Prostate gland (tissue), 2 donors: ENCODE measurements at regions not wholly inside any gene's neighbourhood (a gene's known extent, or its start where the extent isn't known, plus 50 kb on each side); places are given as distances from the start of the nearest gene placed in this dataset.

ENCODE experiments used
- CTCF ChIP-seq, 4 experiments: fragments of 200-600 bp in 2 of 4; fragments of 450-650 bp in 2 of 4; sonication (generic) in 2 of 4; IDR thresholded peaks; 1 replicate in 3 of 4; 2 replicates in 1 of 4; pipeline ENCODE4 v1.5.1; 2016 to 2019; ENCODE audit warnings: antibody characterized with exemption in 4 of 4, mild to moderate bottlenecking in 2 of 4, moderate library complexity in 2 of 4
- POLR2A ChIP-seq: fragments of 450-650 bp; IDR thresholded peaks from one replicate; pipeline ENCODE4 v1.6.1; 2016; ENCODE audit warnings: antibody characterized with exemption, mild to moderate bottlenecking
- POLR2AphosphoS5 ChIP-seq: sonication (generic); formaldehyde crosslinking; IDR thresholded peaks from one replicate; pipeline ENCODE4 v1.6.1; 2017; ENCODE audit warnings: antibody characterized with exemption

GRCh38 chr13:60990032-60990733 is 425.5 kb downstream of the PCDH20 start:
- TF ChIP-seq CTCF (IDR thresholded peaks at IDR 0.05): no peak
- TF ChIP-seq POLR2AphosphoS5: no peak
- TF ChIP-seq POLR2A: no peak
